Lower leg skin (tissue), 3 donors: ENCODE measurements at regions not wholly inside any gene's neighbourhood (a gene's known extent, or its start where the extent isn't known, plus 50 kb on each side); places are given as distances from the start of the nearest gene placed in this dataset.

Source experiments
- CTCF ChIP-seq, 3 donors: fragments of 450-650 bp; IDR thresholded peaks; one replicate each; pipeline ENCODE4 v1.5.1; 2016; ENCODE audit warnings: antibody characterized with exemption in 3 of 3, mild to moderate bottlenecking in 3 of 3, moderate library complexity in 2 of 3
- POLR2A ChIP-seq, 2 donors: fragments of 450-650 bp; IDR thresholded peaks; one replicate each; pipeline ENCODE4 v1.6.1; 2016 to 2017; ENCODE audit warnings: antibody characterized with exemption in 2 of 2, mild to moderate bottlenecking in 1 of 2, moderate library complexity in 1 of 2

DNA sequence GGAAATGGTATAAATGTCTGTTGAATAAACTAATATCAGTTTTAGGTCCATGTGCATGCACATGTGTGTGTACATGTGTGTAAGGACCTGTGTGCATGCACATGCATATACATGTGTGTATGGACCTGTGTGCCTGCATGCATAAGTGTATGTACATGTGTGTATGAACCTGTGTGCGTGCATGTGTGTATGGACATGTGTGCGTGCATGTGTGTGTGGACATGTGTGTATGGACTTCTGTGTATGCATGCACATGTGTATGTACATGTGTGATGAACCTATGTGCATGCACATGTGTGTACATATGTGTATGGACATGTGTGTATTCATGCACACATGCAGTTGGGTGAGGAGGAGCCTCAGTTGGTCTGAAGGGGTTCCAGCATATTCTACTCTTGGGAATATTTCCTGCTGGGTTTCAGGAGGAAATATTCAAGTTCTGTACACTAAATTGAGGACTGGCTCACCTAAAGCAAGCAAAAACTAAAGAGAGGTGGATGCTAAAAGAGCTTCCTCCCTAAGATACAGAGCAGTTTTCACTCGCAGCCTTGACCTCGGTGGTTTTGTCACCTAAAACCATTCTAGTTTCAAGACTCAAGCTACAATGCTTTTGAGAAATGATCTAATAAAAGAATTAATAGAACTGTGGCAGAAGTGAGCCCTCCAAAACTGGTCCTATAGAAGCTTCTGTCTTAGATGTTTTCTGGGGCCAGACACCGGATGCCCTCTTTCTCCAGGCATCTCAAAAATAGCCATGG is 742.8 kb downstream of the MAFB start:
- TF ChIP-seq CTCF (IDR thresholded peaks at IDR 0.05) (no peak), POLR2A (IDR thresholded peaks at IDR 0.05) (no peak)
